GM18505 (cell line): ENCODE measurements at regions not wholly inside any gene's neighbourhood (a gene's known extent, or its start where the extent isn't known, plus 50 kb on each side); places are given as distances from the start of the nearest gene placed in this dataset.

Experiments used
- ATAC-seq: cut with Tn5 transposase; IDR thresholded peaks from one replicate; pipeline ENCODE4 v1.9.1; 2021; ENCODE audit not compliant: unreplicated experiment
- POLR2A ChIP-seq: IDR thresholded peaks from 4 replicates; pipeline ENCODE4 v1.6.1; 2011; ENCODE audit warnings: borderline replicate concordance; ENCODE audit not compliant: insufficient read depth, insufficient read length; ENCODE audit errors: extremely low read depth

DNA sequence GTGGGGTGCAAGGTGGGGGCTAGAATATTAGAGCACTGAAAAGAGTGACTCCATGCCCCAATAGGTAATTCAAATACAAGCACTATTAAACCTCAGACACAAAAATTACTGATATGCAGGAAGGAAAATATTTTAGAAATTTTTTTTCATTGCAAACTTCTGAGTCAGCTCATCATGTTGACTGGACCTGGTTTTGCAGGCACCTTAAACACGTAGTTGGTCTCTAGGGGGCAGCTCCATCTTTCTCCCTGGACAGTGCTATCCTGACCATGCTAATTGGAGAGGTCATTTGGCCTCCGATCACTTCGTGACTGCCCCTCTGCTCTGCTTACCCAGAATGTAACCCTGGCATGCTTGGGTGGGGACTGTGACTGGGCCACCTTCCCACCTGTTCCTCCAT lies 368.4 kb upstream of the MKI67 start:
- no peak for ATAC-seq
- no peak for TF ChIP-seq POLR2A

DNA sequence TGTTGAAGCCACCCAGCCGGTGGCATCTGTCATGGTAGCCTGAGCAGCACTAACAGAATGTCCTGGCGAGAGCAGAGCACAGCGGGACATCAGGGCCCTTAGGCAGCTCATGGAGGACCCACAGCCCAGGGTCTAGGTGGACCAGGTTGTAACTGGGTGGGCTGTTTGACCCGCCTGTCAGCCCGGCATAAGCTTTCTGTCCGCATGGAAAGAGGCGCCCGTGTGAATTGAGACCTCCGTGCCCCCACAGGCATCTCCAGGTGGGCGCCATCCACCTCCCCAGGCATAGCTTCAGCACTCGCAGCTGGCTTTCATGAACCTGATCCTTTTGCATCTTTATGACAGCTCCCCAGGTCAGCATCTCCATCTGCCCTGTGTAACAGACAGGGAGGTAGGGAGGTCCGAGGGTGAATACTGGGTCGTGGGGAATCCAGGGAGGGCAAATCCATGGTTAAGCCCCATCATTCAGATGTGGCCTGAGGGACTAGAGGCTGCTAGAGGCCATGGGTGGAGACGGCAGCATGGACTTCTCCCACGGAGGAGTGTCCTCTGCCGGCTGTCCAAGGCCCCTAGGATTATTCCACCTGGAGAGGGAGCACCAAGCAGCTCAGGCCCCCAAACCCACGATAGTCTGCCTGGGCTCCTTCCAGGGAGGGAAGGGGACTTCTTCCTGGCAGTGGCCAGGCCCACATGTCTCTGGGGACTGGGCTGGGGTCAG lies 371.6 kb upstream of the MKI67 start:
- ATAC-seq: no peak
- TF ChIP-seq POLR2A: no peak

DNA sequence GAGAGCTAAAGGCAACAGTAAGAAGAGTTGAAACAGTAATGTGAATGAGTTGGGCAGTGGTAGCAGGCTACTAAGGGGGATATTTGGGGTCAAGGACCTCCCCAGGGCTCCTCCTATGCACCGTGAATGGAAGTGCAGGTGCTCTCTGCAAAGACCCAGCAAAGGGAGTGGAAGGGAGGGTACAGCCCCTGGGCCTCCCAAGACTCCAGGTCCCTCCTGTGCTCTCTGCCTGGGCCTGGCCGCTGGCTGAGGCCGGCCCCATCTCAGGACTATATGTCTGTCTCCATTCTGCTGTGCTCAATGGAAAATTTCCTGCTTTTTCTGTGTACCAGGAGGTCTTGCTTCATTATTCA lies 372.1 kb upstream of the MKI67 start:
- TF ChIP-seq POLR2A: no peak
- ATAC-seq: no peak

DNA sequence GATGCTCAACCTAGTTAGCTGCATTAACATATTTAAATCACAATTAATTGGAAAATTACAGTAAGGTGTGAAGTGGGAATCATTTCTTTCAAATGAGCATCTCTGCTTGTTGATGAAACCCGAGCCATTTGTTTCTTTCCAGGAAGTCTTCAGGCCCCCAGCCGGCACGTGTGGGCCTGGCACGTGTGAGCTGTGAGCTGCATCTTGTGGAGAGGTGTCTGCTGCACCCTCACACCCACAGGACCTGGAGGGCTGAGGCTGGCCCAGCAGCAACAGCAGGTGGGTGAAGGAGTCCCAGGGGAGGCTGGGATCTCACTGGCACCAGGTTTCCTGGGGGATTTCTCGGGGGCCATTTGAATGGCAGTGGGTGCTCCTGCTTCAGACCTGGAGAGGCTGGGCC lies 372.5 kb upstream of the MKI67 start:
- TF ChIP-seq POLR2A: no peak
- ATAC-seq: no peak

DNA sequence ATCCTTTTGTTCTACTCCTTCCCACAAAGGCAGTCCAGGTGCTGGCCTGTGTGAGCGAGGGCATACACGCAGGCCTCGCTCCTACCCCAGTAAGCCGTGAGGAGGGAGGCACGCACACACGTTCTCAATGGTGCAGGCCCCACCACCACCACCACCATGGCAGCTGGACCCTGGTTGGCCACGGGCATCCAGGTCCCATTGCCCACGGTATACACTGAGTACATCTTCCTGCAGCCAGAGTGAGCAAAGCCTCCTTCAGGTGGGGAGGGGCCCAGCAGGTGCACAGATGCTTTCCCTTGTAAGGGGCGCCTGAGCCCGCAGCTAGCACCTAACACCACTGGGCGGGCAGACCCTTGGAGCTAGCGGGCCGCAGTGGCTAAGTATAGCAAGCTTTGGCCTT lies 373.3 kb upstream of the MKI67 start:
- no peak for TF ChIP-seq POLR2A
- no peak for ATAC-seq

DNA sequence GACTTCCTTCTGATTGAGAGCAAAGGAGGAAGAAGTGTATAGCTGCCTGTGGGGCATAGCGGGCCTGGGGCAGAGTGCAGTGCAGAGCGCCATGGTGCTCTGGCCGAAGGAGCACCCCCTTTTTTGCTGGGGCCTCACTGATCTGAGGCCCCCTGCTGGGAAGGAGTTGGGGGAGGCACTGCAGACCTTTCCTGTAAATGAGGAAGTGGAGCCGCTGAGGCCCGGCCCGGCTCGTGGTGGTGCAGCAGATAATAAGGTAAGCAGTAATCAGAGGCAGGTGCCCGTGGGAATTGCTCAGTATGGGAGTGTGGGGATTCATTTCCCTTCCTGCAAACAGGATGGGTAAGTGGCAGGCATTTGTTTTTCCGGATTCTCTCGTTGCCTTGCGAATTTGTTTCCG lies 373.7 kb upstream of the MKI67 start:
- TF ChIP-seq POLR2A: no peak
- ATAC-seq: no peak

DNA sequence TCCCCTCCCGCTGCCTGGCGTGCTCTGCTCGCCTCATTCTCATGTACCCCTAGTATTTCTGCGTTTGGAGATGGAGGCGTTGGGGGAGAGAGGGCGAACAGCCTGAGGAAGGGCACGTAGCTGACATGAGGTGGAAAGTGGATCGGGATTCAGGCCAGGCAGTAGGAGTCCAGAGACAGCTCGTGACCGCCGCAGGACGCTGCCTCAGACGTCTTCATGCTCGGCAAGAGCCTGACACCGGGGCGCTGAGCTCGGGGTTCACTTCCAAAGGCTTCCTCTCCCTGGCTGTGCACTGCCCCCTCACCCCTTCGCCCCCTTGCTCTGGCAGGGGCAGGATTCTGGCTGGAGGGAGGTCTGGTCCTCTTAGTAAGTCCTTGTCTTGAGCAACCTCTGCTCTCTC lies 374.4 kb upstream of the MKI67 start:
- ATAC-seq: no peak
- no peak for TF ChIP-seq POLR2A

DNA sequence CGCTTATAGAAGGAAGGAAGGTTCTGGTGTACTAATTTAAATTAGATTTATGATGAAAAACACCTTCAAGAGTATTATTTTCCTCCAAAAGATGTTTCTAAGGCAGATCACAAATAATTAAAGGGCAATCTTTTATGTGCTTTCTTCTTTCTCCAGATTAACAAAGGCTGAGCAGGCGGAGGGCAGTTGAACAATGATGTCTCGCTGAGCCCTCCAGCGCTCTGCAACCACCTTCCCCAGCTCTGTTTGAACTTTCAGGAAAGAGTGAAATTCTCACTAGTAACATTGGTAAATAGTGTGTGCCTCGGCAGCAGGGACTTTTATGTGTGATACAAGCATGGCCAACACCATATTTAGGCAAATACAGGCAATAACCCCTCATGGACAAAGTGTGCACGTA lies 379.1 kb upstream of the MKI67 start:
- ATAC-seq: no peak
- TF ChIP-seq POLR2A: no peak

DNA sequence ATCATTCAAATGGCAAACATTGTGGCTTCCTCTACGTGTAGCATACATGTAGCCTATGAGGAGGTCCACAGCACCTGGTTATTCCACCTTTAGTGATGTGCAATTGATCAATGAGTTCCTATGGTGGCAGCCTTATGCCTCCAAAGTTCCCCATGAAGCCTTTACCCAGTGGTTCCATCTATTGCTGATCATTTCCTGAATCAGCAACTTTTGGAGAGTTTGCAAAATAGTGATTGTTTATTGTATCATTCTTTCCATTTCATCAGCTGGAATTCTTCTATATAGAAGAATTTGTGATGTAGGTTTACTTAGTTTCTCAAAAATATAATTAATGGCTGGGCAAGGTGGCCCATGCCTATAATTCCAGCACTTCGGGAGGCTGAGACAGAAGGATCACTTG lies 380.2 kb upstream of the MKI67 start:
- no peak for ATAC-seq
- TF ChIP-seq POLR2A: no peak

DNA sequence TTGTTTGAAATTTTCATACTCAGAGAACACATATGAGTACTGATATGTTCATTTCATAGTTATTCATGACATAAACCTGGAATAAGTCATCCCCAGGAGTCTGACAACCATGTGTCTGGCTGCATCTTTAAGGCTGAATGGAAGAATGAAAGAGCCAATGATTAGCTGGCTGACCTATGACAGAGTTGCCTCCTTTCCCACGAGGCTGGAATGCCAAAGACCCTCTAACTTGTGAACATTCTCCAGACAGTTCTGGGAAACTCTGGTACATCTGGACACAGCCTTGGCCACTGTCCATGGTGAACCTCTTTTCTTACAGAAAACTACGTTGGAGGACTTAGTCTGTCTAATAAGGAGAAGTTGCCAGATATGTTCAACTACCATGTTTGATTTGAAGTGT lies 380.8 kb upstream of the MKI67 start:
- no peak for ATAC-seq
- TF ChIP-seq POLR2A: no peak

DNA sequence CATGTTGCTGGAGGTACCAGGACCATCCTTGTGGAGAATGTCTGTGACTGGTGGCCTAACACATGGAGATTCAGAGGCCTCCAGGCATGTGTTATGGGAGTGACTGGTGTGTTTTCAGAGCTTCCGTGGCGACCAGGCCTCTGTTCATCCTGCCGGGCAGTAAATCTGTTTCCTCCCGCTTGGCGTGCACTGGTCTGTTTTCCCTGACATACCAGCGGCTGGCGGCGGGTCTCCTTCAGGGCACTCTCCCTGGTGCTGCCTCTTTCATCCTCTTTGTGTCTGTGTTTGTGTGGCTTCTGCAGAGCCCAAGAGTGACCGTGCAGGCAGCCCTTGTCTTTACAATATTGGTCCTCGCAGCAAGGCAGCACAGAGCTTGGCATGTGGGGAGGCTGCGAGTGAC lies 385.1 kb upstream of the MKI67 start:
- no peak for TF ChIP-seq POLR2A
- no peak for ATAC-seq

DNA sequence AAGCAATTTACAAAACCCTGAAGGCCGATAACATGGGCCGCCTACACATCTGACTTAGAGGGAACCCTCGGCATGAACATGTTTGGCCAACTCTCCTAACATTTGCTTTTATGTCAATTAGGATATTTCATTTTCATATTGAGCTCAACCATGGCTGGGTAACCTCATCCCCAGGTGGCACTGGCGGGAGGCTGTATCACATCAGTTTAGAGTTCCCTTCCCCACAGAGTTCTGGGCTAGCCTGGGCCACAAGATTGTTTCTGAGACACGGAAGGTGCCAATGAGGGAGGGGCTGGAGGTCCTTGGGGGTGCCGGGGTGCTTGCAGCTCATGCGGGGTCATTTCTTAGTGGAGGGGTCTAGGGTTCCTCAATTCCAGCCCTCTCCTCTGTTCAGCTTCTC lies 386.5 kb upstream of the MKI67 start:
- TF ChIP-seq POLR2A: no peak
- no peak for ATAC-seq

DNA sequence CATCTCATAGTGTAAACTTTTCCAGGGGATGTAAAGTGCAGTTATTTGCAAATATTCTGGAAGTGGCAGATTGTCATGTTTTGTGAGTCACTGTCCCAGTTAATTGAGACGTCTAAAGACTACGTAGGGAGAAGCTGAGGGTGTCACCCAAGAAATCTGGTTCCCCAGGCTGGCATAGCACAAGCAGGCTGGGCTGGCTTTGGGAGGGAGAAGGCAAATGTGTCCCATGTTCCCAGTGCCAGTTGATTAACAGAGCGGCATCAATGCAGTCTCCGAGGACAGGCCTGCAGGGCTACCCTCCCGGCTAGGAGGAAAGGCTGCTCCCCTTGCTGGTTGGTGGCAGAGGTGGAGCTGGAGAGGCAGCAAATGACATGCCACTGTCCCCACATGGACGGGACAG lies 388.3 kb upstream of the MKI67 start:
- no peak for ATAC-seq

DNA sequence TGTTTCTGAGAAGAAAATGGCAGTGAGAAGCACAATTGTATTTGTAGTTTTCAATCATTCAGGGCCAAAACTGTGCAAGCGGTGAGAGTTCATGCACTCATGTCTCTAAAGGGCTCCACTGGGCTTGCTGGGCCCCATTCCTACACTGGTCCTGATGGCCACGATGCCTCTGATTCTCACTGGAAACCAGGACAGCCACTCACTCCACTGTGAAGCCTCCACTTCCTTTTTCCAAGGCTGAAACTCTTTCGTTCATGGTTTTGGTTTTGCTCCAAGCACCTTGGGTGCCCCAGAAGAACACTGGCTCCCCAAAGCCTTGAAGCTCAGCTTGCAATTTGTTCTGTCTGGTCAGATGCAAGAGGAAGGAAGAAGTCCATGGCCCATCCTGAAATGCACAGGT lies 390.0 kb upstream of the MKI67 start:
- TF ChIP-seq POLR2A: no peak
- no peak for ATAC-seq

More for the DNA sequence above, 388.3 kb upstream of the MKI67 start:
- TF ChIP-seq POLR2A: no peak

DNA sequence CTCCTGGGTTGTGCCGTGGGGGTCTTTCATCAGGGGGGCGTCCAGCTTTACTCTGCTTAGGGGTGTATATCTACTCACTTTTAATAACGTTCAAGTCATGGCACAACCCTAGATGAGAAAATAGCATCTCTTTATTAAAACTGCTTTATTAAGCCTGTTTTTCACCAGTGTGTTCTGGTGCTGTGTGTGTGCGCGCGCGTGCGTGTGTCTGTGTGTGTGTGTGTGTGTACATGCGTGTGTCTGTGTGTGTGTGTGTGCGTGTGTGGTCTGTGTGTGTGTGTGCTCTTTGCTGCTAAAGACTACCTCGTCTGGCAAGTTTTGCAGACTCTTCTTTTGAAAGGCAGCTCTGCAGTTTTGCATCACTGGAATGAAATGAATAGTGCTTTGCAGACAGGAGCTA lies 390.9 kb upstream of the MKI67 start:
- TF ChIP-seq POLR2A: no peak
- no peak for ATAC-seq
